Stimulated activated naive CD8-positive, alpha-beta T cell treated with anti-CD3 and anti-CD28 coated beads, Interleukin-15, Interleukin-2, amounts not matched to agents 100 ng/mL and 50 ng/mL, for 24 hours (primary cell): ENCODE measurements at regions not wholly inside any gene's neighbourhood (a gene's known extent, or its start where the extent isn't known, plus 50 kb on each side); places are given as distances from the start of the nearest gene placed in this dataset.

Source experiments
- H3K27ac Mint-ChIP-seq: one replicate; pipeline ENCODE4 v1.8.0; 2021; ENCODE audit warnings: mild to moderate bottlenecking, mixed read lengths
- H3K27me3 Mint-ChIP-seq: one replicate; pipeline ENCODE4 v1.8.0; 2021; ENCODE audit warnings: mixed read lengths
- H3K36me3 Mint-ChIP-seq: one replicate; pipeline ENCODE4 v1.8.0; 2021; ENCODE audit warnings: low read depth, mixed read lengths
- H3K4me1 Mint-ChIP-seq: one replicate; pipeline ENCODE4 v1.8.0; 2021; ENCODE audit warnings: low read depth, mixed read lengths
- H3K4me3 Mint-ChIP-seq: one replicate; pipeline ENCODE4 v1.8.0; 2021; ENCODE audit warnings: mild to moderate bottlenecking, mixed read lengths
- H3K9me3 Mint-ChIP-seq: one replicate; pipeline ENCODE4 v1.8.0; 2021; ENCODE audit warnings: mixed read lengths

DNA sequence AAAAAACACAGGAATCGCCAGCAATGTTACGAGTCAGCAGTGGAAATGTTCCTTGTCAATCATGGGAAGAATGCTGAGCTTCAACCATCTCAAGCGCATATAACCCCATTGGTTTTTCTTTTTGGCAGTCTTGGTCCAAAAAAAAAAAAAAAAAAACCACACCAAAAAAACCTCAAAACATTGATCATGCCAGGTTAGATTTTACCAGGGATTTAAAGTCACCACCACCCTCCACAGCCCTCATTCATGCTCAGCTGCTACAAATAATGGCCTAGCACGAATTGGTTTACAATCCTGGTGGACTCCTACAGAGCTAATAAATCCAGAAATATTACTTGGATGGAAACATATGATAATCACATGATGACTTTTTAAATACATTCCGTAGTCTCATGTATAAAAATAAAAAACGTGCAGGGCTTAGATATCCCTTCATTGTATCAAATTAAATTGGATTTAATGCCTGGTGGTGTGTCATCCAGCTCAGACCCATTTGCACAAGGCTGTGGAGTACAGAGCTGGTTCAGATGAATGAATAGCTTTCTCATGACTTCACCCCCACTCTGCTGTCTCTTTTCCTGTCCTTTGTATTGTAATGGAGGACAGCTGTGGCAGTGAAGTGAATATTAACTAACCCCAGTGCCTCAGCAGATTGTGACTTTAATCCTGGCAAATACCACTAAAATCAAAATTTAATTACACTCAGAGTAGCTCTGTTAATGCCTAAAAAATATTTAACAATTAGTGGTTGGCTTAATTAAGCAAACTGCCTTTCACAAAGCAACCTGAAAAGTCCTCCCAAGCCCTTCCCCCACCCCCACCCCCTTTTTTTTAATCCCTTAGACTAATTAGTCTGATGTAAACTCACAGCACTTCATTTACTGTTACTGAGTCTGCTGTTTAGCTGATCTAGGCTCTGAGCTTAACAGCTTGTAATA lies 626.5 kb upstream of the ZNF608 start:
- H3K27ac Mint-ChIP-seq = no peak overlapping the region
- H3K4me3 Mint-ChIP-seq = no peak overlapping the region
- H3K36me3 Mint-ChIP-seq = no peaks in the 10 kb centered on the region
- H3K9me3 Mint-ChIP-seq = peaks cover 2% of the 10 kb centered on the region
- H3K4me1 Mint-ChIP-seq = no peaks in the 10 kb centered on the region
- no peaks in the 10 kb centered on the region for H3K27me3 Mint-ChIP-seq

DNA sequence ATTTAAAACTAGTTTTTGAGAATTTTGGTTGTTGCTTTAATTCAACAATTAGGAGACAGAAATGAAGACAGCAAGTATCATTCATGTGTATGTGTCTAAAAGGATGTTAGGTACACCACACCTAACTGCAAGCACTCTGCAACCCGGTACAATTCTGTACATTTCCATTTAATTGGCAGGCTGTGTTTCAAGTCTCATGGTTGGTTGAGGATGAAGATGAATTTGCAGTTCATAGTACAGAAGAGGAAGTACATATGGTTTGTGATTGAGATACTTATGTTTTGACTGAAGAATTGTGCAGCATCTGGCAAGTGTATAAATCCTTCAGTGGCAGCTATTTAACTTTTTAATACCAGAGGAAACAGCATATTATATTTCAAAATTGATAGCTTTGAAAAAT lies 628.7 kb upstream of the ZNF608 start:
- H3K9me3 Mint-ChIP-seq = no peaks in the 10 kb centered on the region
- H3K27ac Mint-ChIP-seq = no peak overlapping the region

DNA sequence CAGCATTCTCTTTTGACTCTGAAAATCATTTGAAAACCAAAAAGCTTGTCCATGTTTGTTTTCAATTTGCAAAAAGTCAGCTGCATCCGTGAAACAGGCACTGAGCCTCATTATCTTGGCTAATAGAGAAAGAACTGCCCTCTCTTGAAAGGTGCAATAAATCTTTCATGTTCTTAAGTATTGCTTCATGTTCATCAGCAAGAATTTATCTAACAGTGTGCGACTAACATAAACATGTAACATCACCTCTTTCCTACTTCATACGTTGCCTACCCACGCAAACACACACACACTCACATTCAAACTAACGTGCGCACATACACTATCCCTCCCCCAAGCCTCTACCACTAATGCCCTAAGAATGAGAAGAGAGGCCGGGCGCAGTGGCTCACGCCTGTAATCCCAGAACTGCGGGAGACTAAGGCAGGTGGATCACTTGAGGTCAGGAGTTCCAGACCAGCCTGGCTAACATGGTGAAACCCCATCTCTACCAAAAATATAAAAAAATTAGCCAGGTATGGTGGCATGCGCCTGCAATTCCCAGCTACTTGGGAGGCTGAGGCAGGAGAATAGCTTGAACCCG lies 629.7 kb upstream of the ZNF608 start:
- no peak overlapping the region for H3K27ac Mint-ChIP-seq
- H3K4me1 Mint-ChIP-seq = no peaks in the 10 kb centered on the region

More for the DNA sequence above, 628.7 kb upstream of the ZNF608 start:
- Mint-ChIP-seq H3K27me3 (no peaks in the 10 kb centered on the region), H3K36me3 (no peaks in the 10 kb centered on the region), H3K4me3 (no peak overlapping the region), H3K4me1 (no peaks in the 10 kb centered on the region)

DNA sequence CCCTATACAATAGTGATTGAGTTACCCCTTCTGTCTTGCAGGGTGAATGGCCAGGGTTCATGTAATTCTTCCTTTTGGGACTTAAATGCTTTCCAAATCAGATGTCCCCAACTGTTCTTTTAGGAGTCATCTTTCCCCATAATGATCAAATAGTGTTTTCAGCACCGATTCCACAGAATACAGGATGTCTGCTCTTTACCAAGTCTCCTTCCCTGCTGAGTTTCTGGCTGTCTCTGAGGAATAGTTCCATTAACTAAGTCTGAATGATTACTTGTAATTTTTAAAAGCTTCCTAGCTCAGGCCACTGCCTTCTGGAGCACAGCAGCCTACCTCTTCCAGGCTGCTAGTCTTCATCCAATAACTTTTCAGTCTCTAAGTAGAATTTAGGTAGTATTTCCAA lies 630.7 kb upstream of the ZNF608 start:
- H3K27ac Mint-ChIP-seq = no peak overlapping the region
- H3K4me3 Mint-ChIP-seq = no peak overlapping the region
- no peaks in the 10 kb centered on the region for H3K4me1 Mint-ChIP-seq
- no peaks in the 10 kb centered on the region for H3K9me3 Mint-ChIP-seq
- no peaks in the 10 kb centered on the region for H3K36me3 Mint-ChIP-seq
- H3K27me3 Mint-ChIP-seq = no peaks in the 10 kb centered on the region

More for the DNA sequence above, 629.7 kb upstream of the ZNF608 start:
- H3K4me3 Mint-ChIP-seq = no peak overlapping the region
- H3K36me3 Mint-ChIP-seq = no peaks in the 10 kb centered on the region
- no peaks in the 10 kb centered on the region for H3K27me3 Mint-ChIP-seq
- no peaks in the 10 kb centered on the region for H3K9me3 Mint-ChIP-seq

DNA sequence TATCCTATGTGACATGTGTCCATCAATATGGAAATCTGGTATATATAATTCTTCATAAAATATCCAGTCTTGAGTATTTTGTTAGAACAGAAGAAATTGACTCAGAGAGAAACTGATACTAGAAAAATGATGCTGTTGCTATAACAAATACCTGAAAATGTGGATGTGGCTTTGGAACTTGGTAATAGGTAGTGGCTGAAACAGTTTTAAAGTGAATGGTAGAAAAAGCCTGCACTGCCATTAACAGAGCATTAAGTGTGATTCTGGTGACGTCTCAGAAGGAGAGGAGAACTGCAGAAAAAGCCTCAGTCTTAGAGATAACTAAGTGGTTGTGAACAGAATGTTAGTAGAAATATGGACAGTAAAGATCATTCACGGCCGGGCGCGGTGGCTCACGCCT lies 634.9 kb upstream of the ZNF608 start:
- no peaks in the 10 kb centered on the region for H3K4me1 Mint-ChIP-seq
- no peak overlapping the region for H3K27ac Mint-ChIP-seq
- no peaks in the 10 kb centered on the region for H3K27me3 Mint-ChIP-seq
- H3K4me3 Mint-ChIP-seq = no peak overlapping the region
- no peaks in the 10 kb centered on the region for H3K9me3 Mint-ChIP-seq
- no peaks in the 10 kb centered on the region for H3K36me3 Mint-ChIP-seq

DNA sequence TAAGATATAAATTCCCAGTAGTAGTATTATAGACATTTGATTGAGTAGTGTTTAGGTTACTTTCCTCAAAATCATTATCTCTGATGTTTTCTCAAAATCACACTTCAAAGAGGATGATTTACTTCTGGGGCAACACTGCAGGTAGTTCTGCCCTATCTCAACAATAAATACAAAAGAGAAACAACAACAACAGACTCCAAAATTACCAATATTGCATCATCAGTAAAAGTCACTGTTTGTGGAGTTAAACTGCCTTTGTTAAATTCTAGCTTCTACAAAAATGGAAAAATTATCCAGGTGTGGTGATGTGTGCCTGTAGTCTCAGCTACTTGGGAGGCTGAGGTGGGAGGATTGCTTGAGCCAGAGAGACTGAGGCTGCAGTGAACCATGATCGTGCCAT lies 637.6 kb upstream of the ZNF608 start:
- Mint-ChIP-seq H3K4me1 (no peaks in the 10 kb centered on the region), H3K4me3 (no peak overlapping the region), H3K27me3 (no peaks in the 10 kb centered on the region), H3K36me3 (no peaks in the 10 kb centered on the region), H3K27ac (no peak overlapping the region), H3K9me3 (no peaks in the 10 kb centered on the region)

DNA sequence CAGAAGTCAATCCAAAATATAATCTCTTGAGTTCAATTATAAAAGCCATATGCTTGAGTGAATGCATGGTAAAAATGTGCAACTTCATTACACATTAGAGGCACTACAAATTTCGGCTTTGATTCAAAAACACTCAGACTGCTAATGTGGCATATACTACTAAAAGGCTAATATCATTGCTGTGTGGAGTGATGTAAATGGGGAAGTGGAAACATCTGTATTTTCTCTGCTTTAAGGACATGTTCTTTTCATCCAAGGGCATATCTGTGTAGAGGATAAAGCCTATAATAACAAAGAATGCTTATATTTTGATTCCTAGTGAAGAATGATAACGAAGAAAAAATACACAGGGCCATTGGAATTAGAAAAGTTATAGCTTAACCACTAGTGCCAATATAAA lies 643.9 kb upstream of the ZNF608 start:
- Mint-ChIP-seq H3K36me3 (no peaks in the 10 kb centered on the region), H3K4me1 (no peaks in the 10 kb centered on the region), H3K9me3 (peaks cover 5% of the 10 kb centered on the region), H3K27ac (no peak overlapping the region), H3K4me3 (no peak overlapping the region), H3K27me3 (no peaks in the 10 kb centered on the region)

DNA sequence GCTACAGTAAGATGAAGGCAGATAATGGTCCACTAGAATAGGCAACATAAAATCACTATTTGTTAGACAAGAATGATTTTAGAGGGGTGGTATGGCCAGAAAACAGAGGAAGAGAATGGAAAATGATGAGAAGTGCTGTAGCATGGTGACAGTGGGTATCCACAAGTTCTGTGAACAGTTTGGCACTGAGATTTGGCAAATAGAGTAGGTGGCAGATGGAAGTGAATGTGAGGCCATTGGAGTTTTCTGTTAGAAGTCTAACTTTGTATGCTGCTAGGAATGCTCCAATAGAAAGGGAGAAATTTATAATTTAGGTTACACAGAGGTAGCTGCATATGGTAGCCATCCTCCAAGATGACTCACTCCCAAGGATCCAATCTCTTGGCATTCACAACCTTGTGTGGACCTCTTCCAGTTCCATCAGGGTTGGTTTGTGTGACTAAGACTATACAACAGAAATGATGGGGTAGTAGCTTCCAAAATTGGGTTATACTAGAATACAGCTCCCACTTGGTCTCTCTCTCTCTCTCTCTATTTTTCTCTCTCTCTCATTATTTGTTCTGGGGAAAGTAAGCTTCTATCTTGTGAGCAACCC lies 646.9 kb upstream of the ZNF608 start:
- Mint-ChIP-seq H3K27ac (no peak overlapping the region), H3K36me3 (no peaks in the 10 kb centered on the region), H3K9me3 (peaks cover 9% of the 10 kb centered on the region), H3K4me1 (no peaks in the 10 kb centered on the region), H3K4me3 (no peak overlapping the region), H3K27me3 (no peaks in the 10 kb centered on the region)

DNA sequence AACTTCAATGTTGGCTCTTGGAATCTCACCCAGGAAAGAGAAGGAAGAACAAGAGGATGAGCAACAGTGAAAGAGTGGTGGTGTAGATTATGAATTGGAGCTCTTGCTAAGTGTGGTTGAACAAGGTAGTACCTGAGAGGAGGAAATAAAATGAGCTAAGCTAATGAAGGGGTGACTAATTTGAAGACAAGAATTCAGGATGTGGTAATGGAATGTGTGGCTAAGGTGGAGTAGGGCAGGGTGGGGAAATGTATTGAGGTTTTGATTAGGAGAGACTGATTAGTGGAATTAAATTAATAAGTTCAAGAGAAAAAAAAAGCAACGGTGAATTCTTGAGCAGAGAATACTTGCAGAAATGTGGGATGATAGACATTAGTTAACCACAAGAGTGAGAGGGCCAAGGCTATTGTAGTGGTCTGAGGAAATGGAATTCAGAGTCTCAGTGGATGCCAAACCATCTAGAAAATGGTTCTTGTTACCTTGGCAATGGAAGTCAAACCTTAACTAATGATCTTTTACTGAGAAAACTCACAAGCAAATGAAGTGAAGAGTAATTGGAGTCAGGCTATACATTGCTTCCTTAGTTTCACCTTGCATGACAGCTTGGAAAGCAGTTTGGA lies 648.3 kb upstream of the ZNF608 start:
- no peak overlapping the region for H3K4me3 Mint-ChIP-seq
- no peak overlapping the region for H3K27ac Mint-ChIP-seq
- peaks cover 9% of the 10 kb centered on the region for H3K9me3 Mint-ChIP-seq
- H3K27me3 Mint-ChIP-seq = no peaks in the 10 kb centered on the region
- H3K4me1 Mint-ChIP-seq = no peaks in the 10 kb centered on the region
- H3K36me3 Mint-ChIP-seq = no peaks in the 10 kb centered on the region

DNA sequence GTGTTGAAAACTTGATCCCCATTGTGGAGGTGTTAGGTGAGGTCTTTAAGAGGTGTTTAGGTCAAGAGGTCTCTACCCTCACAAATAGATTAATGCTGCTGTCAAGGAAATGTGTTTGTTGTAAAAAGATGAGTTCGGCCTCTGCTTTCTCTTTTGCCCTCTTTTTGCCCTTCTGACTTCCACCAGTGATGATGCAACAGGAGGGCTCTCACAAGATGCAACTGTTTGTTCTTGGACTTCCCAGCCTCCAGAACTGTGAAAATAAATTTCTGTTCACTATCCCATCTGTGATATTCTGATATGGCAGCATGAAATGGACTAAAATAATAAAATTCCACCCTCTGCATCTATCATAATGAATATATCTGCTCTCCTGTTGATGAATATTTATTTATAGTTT lies 650.0 kb upstream of the ZNF608 start:
- no peak overlapping the region for H3K4me3 Mint-ChIP-seq
- H3K27ac Mint-ChIP-seq = no peak overlapping the region
- no peaks in the 10 kb centered on the region for H3K27me3 Mint-ChIP-seq
- H3K4me1 Mint-ChIP-seq = no peaks in the 10 kb centered on the region
- no peaks in the 10 kb centered on the region for H3K36me3 Mint-ChIP-seq
- peaks cover 9% of the 10 kb centered on the region for H3K9me3 Mint-ChIP-seq

DNA sequence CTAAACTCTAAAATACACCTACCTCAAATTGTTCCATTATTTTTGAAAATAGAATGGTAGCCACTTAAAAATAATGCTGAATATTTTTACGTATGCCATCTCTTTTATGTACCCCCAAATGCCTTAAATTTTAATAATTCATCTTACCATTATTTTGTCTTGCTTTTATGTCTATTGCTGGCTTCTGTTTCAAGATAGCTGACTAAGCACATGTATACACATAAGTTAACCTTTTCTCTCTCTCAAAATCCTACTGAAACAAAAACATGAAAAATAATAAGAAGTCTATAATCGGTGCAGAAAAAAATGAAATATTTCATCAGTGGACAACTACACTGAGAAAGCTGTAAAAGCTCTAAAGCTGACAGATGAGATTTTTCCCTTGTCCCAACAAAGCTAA lies 652.0 kb upstream of the ZNF608 start:
- H3K27me3 Mint-ChIP-seq = no peaks in the 10 kb centered on the region
- H3K4me3 Mint-ChIP-seq = no peak overlapping the region
- H3K9me3 Mint-ChIP-seq = peaks cover 9% of the 10 kb centered on the region
- H3K36me3 Mint-ChIP-seq = no peaks in the 10 kb centered on the region
- H3K27ac Mint-ChIP-seq = no peak overlapping the region
- H3K4me1 Mint-ChIP-seq = no peaks in the 10 kb centered on the region

DNA sequence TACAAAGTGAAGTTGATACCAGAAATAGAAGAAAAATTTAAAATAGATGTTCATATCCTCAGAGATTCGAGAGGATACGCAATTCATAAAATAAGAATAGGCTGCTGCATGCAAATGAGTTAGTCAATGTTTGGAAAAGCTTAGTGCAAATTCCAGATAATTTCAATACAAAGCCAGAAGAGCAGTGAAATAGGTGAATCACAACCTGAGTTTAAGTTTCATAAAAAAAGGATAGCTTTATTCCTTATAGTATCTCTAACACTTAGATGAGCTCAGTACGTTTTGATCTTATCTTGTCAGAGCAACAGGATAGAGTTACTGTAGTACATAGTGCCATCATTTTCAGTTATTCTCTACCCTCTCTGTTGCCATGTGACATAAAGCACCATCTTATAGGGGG lies 653.4 kb upstream of the ZNF608 start:
- Mint-ChIP-seq H3K36me3 (no peaks in the 10 kb centered on the region), H3K27ac (no peak overlapping the region), H3K4me1 (no peaks in the 10 kb centered on the region), H3K27me3 (no peaks in the 10 kb centered on the region), H3K9me3 (peaks cover 4% of the 10 kb centered on the region), H3K4me3 (no peak overlapping the region)

DNA sequence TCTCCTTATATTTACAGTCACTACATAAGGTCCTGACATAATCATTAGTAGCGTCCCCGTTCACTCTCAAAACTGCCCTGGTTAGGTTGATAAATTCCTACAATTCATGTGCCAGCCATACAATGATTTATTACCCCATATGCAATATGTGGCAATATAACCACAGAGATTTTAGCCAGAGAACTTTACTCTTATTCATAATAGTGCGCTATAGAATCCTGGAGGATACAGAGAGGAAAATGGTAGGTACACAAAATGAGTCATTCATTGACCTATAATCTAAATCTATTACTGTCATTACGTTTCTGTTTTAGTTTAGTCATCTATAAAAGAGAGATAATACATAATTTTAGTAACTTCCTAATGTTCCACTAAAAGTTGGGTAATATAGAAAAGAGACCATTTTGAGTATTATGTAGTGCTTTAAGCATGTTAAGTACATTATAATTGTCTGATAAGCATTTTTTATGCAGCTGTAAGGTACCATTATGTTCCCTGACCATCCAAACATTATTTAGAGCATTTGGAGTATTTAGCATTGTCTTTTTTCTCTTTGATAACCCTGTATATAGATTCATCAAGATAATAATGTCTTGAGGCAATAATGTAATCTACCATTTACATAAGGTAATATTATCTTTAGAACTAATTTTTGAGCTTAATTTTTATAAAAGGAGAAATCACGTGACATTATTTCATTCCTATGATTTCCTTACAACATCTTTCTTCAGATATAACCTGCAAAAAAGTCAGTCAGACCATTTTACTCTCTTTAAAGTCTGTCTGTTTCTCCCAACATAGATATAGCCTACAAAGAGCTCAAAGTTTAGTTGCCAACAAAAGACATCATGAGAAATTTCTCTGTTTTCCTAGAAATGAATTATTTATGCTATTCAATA lies 655.5 kb upstream of the ZNF608 start:
- Mint-ChIP-seq H3K9me3 (peaks cover 10% of the 10 kb centered on the region), H3K4me3 (no peak overlapping the region), H3K36me3 (no peaks in the 10 kb centered on the region), H3K4me1 (no peaks in the 10 kb centered on the region), H3K27ac (no peak overlapping the region), H3K27me3 (no peaks in the 10 kb centered on the region)

DNA sequence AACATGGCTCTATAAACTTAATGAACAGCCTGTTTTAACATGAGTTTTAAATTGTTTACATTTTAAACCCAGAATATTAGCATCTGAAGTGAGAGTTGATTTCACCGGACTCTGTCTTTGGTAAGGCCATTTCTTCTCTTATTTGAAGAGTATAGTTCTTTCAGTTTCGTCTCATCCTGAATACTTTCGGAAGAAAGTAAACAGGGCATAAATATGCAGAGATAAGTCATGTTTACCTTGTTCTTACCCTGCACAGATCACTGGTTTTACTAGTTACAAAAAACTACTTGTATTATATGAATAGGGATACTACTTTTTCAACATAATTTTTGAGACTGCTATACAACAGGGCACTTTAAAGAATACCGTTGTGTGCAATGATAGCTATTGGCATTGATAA lies 656.3 kb upstream of the ZNF608 start:
- no peak overlapping the region for H3K27ac Mint-ChIP-seq
- H3K4me3 Mint-ChIP-seq = no peak overlapping the region
- no peaks in the 10 kb centered on the region for H3K36me3 Mint-ChIP-seq
- peaks cover 6% of the 10 kb centered on the region for H3K9me3 Mint-ChIP-seq
- H3K4me1 Mint-ChIP-seq = no peaks in the 10 kb centered on the region
- no peaks in the 10 kb centered on the region for H3K27me3 Mint-ChIP-seq
